ENCODE measurements at regions not wholly inside any gene's neighbourhood (a gene's known extent, or its start where the extent isn't known, plus 50 kb on each side); places are given as distances from the start of the nearest gene placed in this dataset.

- Histone ChIP-seq H2BK5ac (ENCODE audit: low read depth, low read length, poor library complexity, severe bottlenecking) (no peak overlapping the region), H4K91ac (ENCODE audit: insufficient read depth, low read depth, low read length) (no peak overlapping the region), H3K27ac (ENCODE audit: insufficient read depth, low read length) (no peak overlapping the region), H3K56ac (ENCODE audit: extremely low read depth, insufficient read depth, low read length) (no peak overlapping the region), H3K79me1 (ENCODE audit: low read depth in 1 of 2, low read length in 2 of 2) (no peaks in the 10 kb centered on the region), H3K36me3 (ENCODE audit: control insufficient read depth, insufficient read depth, low read length) (no peaks in the 10 kb centered on the region), H3K14ac (replicated peaks; ENCODE audit: low read depth, low read length) (no peak overlapping the region), H2BK120ac (ENCODE audit: low read depth, low read length) (no peak overlapping the region), H2AK5ac (ENCODE audit: low read depth, low read length) (no peak overlapping the region), H2AFZ (replicated peaks; ENCODE audit: low read length, poor library complexity) (no peak overlapping the region), H3K4me3 (ENCODE audit: insufficient read depth, low read depth, low read length) (no peak overlapping the region), H4K20me1 (ENCODE audit: insufficient read depth, low read length) (no peaks in the 10 kb centered on the region), H3K9me3 (ENCODE audit: control insufficient read depth, insufficient read depth, low read length) (no peaks in the 10 kb centered on the region), H2AK9ac (replicated peaks; ENCODE audit: low read depth, low read length, poor library complexity) (no peak overlapping the region), H4K5ac (ENCODE audit: low read depth, low read length) (no peak overlapping the region), H4K8ac (ENCODE audit: low read depth in 2 of 2, low read length in 2 of 2) (no peak overlapping the region), H3K18ac (ENCODE audit: low read depth, low read length) (no peak overlapping the region), H2BK15ac (ENCODE audit: low read depth, low read length) (no peak overlapping the region), H3K4ac (ENCODE audit: low read depth, low read length) (no peak overlapping the region), H2BK20ac (ENCODE audit: low read depth, low read length) (no peak overlapping the region), H3K9me1 (ENCODE audit: insufficient read depth, low read length) (no peaks in the 10 kb centered on the region), H3K23ac (ENCODE audit: low read depth, low read length) (no peak overlapping the region), H3K9ac (ENCODE audit: low read depth, low read length) (no peak overlapping the region), H3K4me2 (ENCODE audit: low read depth, low read length) (no peak overlapping the region), H3K4me1 (ENCODE audit: control insufficient read depth, insufficient read depth, low read length) (no peaks in the 10 kb centered on the region), H3K27me3 (ENCODE audit: control insufficient read depth, insufficient read depth, low read length) (0 out of 2 replicates have a peak, but pooled peaks cover 2% of the 10 kb centered on the region)
- in situ Hi-C loops (cut with MboI; ENCODE audit: low sequenced_read_pairs), result no loop called here
- intact Hi-C loops (cut with micrococcal nuclease), result no loop called here
- no peak for TF ChIP-seq MAFK (IDR thresholded peaks at IDR 0.05; ENCODE audit: low read depth, low read length)
- no peak for TF ChIP-seq CTCF (conservative IDR thresholded peaks at IDR 0.05; ENCODE audit: low read depth, low read length)
- no peak for TF ChIP-seq POLR2A (IDR thresholded peaks at IDR 0.05; ENCODE audit: low read depth, low read length)
- TF ChIP-seq, protein P1, sequence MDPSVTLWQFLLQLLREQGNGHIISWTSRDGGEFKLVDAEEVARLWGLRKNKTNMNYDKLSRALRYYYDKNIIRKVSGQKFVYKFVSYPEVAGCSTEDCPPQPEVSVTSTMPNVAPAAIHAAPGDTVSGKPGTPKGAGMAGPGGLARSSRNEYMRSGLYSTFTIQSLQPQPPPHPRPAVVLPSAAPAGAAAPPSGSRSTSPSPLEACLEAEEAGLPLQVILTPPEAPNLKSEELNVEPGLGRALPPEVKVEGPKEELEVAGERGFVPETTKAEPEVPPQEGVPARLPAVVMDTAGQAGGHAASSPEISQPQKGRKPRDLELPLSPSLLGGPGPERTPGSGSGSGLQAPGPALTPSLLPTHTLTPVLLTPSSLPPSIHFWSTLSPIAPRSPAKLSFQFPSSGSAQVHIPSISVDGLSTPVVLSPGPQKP (IDR thresholded peaks at IDR 0.05; ENCODE audit: borderline replicate concordance, low read depth, low read length), result no peak
- TF ChIP-seq CEBPB (IDR thresholded peaks at IDR 0.05; ENCODE audit: low read depth, low read length), result no peak
- no peak for TF ChIP-seq RAD21 (IDR thresholded peaks at IDR 0.05; ENCODE audit: low read length)
- TF ChIP-seq, protein P2, sequence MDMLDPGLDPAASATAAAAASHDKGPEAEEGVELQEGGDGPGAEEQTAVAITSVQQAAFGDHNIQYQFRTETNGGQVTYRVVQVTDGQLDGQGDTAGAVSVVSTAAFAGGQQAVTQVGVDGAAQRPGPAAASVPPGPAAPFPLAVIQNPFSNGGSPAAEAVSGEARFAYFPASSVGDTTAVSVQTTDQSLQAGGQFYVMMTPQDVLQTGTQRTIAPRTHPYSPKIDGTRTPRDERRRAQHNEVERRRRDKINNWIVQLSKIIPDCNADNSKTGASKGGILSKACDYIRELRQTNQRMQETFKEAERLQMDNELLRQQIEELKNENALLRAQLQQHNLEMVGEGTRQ (IDR thresholded peaks at IDR 0.05; ENCODE audit: low read depth, low read length), result no peak
- TF ChIP-seq RFX5 (IDR thresholded peaks at IDR 0.05; ENCODE audit: low read depth, low read length), result no peak
- TF ChIP-seq FOS (IDR thresholded peaks at IDR 0.05; ENCODE audit: low read depth, low read length), result no peak
- TF ChIP-seq BHLHE40 (IDR thresholded peaks at IDR 0.05; ENCODE audit: low read depth, low read length), result no peak
- no peak for TF ChIP-seq SMC3 (IDR thresholded peaks at IDR 0.05; ENCODE audit: low read depth, low read length)
- TF ChIP-seq NFE2L2 (IDR thresholded peaks at IDR 0.05; ENCODE audit: low read depth, low read length), result no peak
- TF ChIP-seq CHD1 (IDR thresholded peaks at IDR 0.05; ENCODE audit: low read depth, low read length), result no peak
- TF ChIP-seq RCOR1 (IDR thresholded peaks at IDR 0.05; ENCODE audit: insufficient replicate concordance, low read length), result no peak
- no peak for TF ChIP-seq MAZ (IDR thresholded peaks at IDR 0.05; ENCODE audit: borderline replicate concordance, low read depth, low read length)
- TF ChIP-seq MXI1 (IDR thresholded peaks at IDR 0.05; ENCODE audit: borderline replicate concordance, low read depth, low read length), result no peak
- ChIA-PET CTCF (no interaction called here), POLR2A (ENCODE audit: unreplicated experiment) (no interaction called here)
- dilution Hi-C loops (cut with HindIII; ENCODE audit: low sequenced_read_pairs, unreplicated experiment), result no loop called here
- WGBS, 2 experiments (ENCODE audit: extremely low coverage in 2 of 2, insufficient read length in 1 of 2), result no CpG with 5 or more reads among the region's 1 CpG
- no peak for ATAC-seq (ENCODE audit: low read depth)
- no peak for DNase-seq
- no TSS peak for BruUV-seq (replicated peaks)
These were observed 75.8 kb upstream of the SESN3 start for GRCh38 chr11:95306801-95307200.

All from IMR-90 (cell line).